GM12873 (cell line): ENCODE measurements at regions not wholly inside any gene's neighbourhood (a gene's known extent, or its start where the extent isn't known, plus 50 kb on each side); places are given as distances from the start of the nearest gene placed in this dataset.

Experiments
- CTCF ChIP-seq: IDR thresholded peaks from 2 replicates; pipeline ENCODE4 v1.5.1; 2012; ENCODE audit warnings: low read depth, mild to moderate bottlenecking, moderate library complexity, low read length, control low read depth; ENCODE audit not compliant: insufficient read depth; ENCODE audit errors: missing control alignments

- TF ChIP-seq CTCF = no peak
These were observed 430.8 kb upstream of the TNC start for GRCh38 chr9:115548609-115549260.

GRCh38 chr9:115551396-115551795 lies 433.4 kb upstream of the TNC start:
- no peak for TF ChIP-seq CTCF

- no peak for TF ChIP-seq CTCF
These were observed 435.3 kb upstream of the TNC start for GRCh38 chr9:115553060-115553773.

- no peak for TF ChIP-seq CTCF
These were observed 438.5 kb upstream of the TNC start for GRCh38 chr9:115556432-115556831.

- TF ChIP-seq CTCF = no peak
These were observed 457.2 kb upstream of the TNC start for GRCh38 chr9:115575147-115575546.

- no peak for TF ChIP-seq CTCF
These were observed 469.4 kb upstream of the TNC start for GRCh38 chr9:115587310-115587709.

- no peak for TF ChIP-seq CTCF
These were observed 472.1 kb upstream of the TNC start for GRCh38 chr9:115590011-115590410.
